Right renal pelvis (tissue), 4 donors: ENCODE measurements at regions not wholly inside any gene's neighbourhood (a gene's known extent, or its start where the extent isn't known, plus 50 kb on each side); places are given as distances from the start of the nearest gene placed in this dataset.

Source experiments
- DNase-seq, 4 donors: peaks; one replicate each; pipeline ENCODE4 v3.0.0-alpha.2; 2013; ENCODE audit warnings: low read depth in 4 of 4, low spot score in 3 of 4, missing footprints in 1 of 4

- DNase-seq: no peak
These were observed 358.8 kb downstream of the PREX1 start for GRCh38 chr20:48469026-48469425.

- no peak for DNase-seq
These were observed 359.2 kb downstream of the PREX1 start for GRCh38 chr20:48468571-48468970.

GRCh38 chr20:48467622-48468021, 360.2 kb downstream of the PREX1 start:
- DNase-seq: no peak

- DNase-seq: no peak
These were observed 362.5 kb downstream of the PREX1 start for GRCh38 chr20:48465271-48465670.

DNA sequence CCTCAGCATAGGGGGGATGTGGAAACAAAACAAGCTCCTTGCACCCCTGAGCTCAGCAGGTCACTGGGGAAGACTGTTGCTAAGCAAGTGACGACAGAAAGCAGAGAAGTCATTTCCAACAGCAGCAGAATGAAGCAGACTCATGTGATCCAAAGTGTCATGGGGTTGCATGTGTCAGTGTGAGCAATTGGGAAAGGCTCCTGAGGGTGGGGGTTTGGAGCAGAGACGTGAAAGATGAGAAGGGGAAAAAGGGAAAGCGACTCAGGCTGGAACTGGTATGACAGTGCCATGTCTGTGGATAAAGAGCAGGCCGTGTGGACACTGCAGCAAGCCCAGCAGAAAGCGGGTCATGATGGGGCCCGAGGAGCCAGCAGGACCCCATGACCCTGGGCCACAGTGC, 363.9 kb downstream of the PREX1 start:
- DNase-seq: peak in 1 of 4 donors; percentile 12

DNA sequence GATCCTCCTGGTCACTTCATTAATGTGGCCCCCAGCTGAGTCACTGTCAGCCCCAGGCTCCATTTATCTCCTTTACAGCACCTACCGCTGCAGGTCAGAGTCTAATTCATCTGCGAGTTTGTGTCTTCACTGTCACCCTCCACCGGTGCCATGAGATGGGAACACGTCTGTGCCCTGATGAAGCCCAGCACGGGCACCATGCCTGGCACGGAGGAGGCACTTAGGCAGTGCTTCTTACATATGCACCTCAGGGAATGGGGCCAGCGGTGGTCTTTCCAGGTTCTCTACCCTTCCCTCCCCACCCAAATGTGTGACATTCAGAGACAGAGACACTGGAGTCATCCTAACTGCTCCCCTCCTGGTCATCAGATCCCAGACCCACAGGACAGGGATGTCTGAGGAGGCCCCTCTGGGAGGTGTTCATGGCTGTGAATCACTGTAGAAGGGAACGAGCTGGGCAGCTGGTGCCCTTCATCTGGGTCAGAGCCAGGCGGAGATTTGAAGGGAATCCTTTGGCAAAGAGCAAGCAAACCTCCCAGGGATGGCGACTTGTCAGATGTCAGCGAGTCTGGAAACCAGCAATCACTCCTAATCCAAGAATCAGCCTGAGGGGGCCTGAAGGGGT, 364.6 kb downstream of the PREX1 start:
- no peak for DNase-seq

- no peak for DNase-seq
These were observed 366.1 kb downstream of the PREX1 start for GRCh38 chr20:48461735-48462119.

DNA sequence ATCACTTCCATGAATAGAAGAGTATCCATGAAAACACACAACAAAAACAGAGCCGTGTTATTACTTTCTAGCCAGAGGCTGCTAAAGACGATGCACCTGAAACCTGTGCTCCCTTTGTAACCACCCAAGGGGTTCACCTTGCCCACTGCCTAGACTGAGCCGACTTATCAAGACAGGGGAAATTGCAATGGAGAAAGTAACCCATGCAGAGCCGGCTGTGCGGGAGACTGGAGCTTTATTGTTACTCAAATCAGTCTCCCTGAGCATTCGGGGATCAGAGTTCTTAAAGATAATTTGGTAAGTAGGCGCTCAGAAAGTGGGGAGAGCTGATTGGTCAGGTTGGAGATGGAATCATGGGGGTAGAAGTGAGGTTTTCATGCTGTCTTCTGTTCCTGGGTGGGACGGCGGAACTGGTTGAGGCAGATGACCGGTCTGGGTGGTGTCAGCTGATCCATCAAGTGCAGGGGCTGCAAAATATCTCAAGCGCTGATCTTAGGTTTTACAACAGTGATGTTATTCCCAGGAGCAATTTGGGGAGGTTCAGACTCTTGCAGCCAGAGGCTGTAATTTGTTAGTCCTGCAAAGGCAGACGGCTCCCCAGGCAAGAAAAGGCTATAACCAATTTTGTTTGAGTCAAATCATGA, 366.6 kb downstream of the PREX1 start:
- DNase-seq: no peak

- DNase-seq: no peak
These were observed 367.1 kb downstream of the PREX1 start for GRCh38 chr20:48460681-48461080.

DNA sequence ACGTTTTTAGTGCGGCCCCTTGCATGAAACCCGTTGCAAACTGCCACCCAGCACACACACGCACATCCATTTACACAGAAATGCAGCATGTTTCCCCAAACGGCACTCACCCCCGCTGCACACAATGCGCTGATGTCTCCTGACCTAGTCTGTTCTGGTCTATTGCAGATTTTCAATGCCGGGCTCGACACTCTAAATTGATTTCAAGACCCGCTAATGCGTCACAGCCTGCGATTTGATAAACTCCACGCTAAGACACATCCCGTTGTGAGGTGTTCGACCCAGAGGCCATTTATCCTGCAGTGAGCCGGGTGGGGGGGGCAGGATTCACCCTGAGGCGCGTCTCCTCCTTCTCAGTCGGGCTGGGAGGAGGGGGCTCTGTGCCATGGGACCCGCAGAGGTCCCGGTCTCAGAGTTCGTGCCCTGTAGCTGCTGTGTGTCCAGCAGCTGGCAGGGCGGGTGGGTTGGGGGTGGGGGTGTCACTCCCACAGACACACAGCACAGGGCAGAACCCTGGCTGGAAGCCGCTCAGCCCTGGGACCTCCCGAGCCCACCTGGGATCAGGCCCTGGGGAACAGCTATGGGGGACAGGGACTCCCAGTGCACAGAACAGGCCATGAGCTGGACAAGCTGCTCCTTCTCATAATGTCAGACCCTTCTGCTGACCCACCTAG, 367.9 kb downstream of the PREX1 start:
- no peak for DNase-seq

- no peak for DNase-seq
These were observed 369.0 kb downstream of the PREX1 start for GRCh38 chr20:48458601-48459385.

GRCh38 chr20:48458003-48458377, 369.8 kb downstream of the PREX1 start:
- no peak for DNase-seq

DNA sequence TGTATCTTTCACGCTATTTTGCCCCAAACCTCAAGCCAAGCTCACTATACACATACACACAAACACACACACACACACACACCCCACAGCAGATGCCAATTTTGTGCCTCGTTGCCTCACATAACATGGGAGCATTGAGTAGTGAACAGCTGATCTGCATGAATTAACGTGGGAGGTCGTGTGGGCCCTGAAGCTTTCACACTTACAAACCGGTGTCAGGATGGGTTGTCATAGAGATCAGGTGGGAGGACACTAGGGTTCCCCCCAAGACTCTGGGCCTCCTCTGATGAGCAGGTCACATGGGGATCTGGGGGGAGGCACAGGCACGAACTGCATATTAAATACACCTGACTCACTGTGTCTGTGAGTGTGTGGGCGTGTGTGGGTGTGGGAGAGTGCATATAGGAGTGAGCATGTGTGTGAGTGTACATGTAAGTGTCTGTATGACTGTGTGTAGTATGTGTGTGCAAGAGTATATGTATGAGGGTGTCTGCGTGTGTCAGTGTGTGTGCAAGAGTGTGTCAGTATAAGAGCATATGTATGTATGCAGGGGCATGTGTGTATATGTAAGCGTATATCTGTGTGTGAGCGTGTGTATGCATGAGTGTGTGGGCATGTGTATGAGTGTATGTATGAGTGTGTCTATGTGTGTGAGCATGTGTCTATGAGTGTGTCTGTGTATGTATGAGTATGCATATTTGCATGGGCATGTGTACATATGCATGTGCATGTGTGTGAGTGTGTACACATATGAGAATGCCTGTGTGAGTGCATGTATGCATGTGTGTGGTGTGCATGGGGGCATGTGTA, 370.4 kb downstream of the PREX1 start:
- no peak for DNase-seq

- DNase-seq: no peak
These were observed 371.2 kb downstream of the PREX1 start for GRCh38 chr20:48456366-48457192.

- DNase-seq: no peak
These were observed 372.0 kb downstream of the PREX1 start for GRCh38 chr20:48455651-48456365.

DNA sequence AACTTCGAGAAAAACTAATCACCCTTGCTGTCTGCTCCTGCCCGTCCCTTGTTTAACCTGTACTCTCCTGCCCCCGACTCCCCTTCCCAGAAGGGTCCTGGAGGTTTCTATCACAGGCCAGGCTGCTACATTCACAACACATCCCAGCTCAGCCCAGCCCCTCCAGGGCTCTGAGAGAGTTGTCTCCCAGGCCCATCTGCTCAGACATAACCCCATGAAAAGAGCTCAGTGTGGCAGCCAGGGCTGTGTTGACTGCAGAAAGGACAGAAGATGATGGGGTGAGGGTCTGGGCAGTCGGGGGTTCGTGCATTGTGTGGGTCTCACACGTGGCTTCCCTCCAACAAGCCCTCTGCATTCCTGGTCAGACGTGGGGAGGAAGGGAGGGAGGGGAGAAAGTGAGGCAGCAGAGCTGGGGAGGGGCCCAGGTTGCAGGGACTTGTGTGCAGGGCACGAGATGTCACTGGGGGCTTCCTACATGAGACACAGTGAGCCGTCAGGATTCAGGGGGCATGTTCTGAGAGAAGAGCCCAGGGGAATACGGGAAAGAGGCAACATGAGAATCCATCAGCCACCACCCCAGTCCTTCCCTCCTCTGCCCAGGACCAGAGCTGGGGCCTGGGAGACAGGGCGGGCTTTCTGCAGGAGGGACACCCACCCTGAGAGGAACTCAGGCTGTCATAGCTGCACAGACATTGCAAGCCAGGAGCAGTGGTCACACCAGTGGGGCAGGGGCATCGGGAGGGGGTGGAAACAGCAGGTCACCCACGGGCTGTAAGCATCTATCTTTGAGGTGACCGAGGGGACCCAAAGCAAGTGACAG, 372.9 kb downstream of the PREX1 start:
- no peak for DNase-seq

GRCh38 chr20:48453477-48454093, 374.2 kb downstream of the PREX1 start:
- no peak for DNase-seq

- DNase-seq: no peak
These were observed 376.4 kb downstream of the PREX1 start for GRCh38 chr20:48451401-48451800.
